ENCODE measurements at regions not wholly inside any gene's neighbourhood (a gene's known extent, or its start where the extent isn't known, plus 50 kb on each side); places are given as distances from the start of the nearest gene placed in this dataset.
"Not testable (repeated sequence)": the region's sequence is repeated elsewhere in the genome, so short reads cannot be mapped to it uniquely, and the experiment has no call there.

DNA sequence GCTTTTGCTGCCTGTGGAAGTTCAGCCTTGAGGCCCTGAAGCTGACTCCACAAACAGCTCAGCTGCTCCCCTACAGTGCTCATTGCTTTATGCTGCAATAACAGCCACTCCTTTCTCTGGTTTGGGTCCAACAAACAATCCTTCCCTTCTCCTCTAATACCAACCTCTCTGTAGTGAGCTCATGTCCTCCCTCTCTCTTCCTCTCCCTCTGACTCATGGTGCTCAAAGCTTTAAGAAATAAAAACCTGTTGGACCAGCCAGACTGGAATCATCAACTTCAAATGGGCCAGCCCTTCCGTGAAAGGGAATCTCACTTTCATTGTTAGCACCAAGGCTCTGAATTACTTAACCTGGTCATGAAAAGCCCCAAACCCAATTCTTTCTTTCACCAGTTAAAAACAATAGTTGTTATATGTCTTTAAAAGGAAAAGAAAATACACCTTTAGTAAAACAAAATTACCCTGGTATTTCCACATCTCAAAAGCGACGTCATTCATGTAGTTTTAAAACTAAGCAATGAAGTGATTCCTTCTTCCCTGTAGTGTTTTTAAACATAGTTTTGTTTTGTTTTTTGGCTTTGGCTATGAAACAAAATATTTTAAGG, 126.4 kb downstream of the DUSP6 start:
- DNase-seq: no peak

DNA sequence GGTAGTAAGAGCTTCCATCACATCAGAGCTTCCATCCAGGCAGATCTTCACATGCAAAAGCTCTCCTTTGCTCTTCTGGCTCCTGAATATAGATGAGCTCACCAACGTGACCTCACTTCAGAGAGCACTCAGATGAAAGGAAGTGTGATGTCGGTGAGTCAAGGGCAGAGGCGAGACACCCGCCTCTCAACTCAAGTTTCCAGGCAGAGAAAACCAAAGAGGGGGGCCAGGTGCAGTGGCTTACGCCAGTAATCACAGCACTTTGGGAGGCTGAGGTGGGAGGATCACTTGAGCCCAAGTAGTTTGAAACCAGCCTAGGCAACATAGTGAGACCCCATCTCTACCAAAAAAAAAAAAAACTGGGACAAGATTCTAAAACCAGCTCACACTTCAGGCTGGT, 126.9 kb downstream of the DUSP6 start:
- DNase-seq: no peak

DNA sequence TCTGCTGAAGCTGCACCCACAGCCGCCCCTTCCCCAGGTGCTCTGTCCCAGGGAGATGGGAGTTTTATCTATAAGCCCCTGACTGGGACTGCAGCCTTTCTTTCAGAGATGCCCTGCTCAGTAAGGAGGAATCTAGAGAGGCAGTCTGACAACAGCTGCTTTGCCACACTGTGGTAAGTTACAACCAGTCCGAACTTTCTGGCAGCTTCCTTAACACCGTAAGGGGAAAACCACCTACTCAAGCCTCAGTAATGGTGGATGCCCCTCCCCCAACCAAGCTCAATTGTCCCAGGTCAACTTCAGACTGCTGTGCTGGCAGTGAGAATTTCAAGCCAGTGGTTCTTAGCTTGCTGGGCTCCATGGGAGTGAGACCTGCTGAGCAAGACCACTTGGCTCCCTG, 129.7 kb downstream of the DUSP6 start:
- DNase-seq: not testable (repeated sequence)

DNA sequence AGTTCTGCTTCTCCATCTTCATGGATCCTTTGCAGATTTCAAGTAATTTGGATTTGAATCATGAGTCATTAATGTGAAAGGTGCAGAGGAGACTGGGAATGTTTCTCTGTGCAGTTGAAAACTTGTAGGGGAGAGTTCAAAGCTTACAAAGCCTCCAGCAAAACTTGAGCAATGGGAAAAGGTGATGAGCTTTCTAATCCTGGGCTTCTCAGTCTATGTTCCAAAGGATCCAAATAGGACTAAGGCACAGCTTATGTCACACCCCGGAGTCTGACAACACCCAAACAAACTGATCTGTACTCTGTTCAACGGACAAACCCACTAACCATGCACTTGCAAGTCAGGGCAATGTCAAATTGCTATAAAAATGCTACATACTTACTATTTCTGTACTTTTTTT, 134.8 kb downstream of the DUSP6 start:
- no peak for DNase-seq

DNA sequence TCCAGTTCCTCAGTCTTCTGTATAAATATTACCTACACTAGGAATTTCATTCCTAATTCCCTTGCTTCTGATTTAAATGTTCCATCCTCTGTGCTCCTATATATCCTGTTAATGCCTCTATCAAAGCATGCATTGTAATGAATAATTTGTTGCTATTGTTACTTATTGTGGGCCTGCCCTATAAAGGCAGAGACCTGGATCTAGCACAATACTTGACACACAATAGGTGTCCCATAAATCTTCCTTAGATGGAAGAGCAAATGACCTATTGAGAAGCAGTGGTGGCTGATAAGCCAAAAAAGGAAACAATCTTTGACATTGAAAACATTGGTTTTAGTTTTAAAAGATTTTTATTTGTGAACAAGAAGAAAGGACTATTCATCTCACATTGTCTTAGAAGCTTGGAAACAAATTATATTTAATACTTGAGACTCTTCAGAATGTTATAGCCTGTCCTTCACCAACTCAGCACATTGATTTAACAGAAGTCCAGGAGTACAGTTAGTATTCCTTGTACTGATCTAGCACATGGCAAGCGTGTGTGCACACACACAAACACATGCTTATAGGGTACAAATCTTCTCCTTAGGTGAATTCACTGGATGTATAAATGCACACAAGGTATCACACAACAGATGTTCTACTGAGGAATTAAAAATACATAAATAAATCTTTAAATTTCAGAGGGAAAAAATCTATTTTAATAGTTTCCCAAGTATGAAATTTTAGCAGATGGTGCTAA, 135.9 kb downstream of the DUSP6 start:
- no peak for DNase-seq

DNA sequence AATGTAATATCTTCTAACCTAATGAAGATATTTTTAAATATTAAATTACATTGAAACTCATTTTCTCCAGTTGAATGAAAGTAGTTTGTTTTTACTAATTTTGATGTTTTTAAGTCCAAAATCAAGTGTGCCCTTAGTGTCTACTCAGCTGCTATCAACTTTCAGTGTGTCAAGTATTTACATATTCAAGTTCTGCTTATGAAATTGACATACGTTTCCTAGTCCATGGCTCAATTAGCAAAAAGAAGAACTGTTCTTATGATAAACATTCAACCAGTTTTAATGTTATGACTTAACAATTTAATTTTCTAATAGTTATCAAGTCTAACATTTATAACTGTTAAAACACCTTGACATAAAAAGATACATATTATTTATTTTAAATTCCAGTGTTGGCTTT, 137.1 kb downstream of the DUSP6 start:
- DNase-seq: no peak

DNA sequence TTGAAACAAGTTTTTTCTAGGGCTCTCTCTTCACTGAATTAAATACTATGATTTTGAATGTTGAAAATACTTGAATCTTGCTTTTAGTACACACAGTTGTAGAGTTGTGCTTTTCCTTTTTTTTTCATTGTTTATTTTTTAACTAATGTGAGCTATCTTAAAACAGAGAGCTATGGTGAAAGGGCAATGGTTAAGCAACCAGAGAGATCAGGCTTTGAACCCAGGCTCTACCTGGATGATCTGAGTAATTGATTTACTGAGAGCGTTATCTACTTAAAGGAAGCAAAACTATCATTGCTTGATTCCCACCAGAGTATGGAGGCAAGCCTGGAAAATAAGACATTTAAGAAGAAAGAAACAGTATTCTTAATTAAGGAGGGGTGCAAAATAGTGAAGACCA, 138.6 kb downstream of the DUSP6 start:
- DNase-seq: no peak

DNA sequence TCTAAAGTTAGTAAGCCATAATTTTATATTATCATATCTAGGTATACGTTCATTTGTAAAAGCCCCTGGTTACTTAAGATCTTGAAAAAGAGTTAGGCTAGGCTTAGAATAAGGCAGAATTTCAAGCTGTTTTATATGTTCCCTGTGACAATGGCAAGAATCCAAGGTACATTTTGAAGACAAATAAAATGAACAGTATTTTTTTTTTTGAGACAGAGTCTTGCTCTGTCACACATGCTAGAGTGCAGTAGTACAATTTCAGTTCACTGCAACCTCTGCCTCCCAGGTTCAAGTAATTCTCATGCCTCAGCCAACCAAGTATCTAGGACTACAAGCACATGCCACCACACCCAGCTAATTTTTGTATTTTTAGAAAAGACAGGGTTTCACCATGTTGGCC, 139.2 kb downstream of the DUSP6 start:
- DNase-seq: no peak

DNA sequence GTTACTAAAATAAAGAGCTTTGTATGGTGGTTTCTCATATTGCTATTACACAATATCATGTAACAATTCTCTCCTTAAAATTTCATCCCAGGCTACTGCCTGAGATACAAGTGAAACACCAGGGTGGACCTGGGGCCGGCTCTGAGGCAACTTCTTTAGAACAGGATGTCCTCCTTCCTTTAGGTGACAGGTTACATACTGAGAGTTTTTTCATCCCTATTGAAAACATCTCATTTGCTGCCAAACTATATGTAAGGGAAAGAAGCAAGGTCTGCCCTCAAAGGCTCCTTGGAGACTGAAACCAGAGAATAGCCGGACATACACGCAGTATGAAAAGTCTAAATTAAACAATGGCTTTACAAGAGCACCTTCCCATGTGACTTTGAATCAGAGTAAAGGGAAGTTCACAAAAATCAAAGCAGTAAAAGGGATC, 139.9 kb downstream of the DUSP6 start:
- no peak for DNase-seq

DNA sequence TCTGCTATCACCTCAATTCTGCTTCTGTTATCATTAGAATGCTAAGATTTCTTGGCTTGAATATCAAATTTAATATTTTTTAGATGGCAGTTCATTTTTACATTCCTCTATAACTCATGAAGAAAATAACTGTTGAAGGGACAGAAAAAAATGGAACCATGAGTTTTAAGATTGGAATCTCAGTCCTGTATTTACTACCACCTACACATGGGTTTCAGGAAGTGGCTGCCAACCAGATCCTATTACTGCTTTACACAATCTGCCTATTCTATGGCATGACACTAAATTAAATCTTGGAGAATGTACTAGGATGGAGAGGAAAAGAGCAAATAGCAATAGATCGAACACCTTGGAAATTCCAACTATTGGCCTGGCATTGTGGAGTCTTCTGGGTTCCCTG, 140.8 kb downstream of the DUSP6 start:
- no peak for DNase-seq

DNA sequence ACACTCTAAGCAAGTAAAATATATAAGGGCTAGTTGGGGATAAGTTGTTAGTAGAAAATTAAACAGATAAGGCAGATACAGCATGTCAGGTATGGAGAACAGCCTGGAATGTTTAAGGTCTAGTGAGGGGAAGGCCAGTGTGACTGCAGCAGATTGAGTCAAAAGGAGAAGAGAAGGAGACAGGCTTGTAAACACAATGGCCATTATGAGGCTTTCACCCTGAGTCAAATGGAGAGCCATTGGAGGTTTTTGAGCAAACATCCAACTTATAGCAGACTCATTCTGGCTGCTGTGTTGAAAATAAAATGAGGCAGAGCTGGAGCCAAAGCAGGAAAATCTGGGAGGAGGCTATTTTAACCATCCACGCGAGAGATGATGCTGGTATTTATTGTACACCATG, 142.0 kb downstream of the DUSP6 start:
- no peak for DNase-seq

DNA sequence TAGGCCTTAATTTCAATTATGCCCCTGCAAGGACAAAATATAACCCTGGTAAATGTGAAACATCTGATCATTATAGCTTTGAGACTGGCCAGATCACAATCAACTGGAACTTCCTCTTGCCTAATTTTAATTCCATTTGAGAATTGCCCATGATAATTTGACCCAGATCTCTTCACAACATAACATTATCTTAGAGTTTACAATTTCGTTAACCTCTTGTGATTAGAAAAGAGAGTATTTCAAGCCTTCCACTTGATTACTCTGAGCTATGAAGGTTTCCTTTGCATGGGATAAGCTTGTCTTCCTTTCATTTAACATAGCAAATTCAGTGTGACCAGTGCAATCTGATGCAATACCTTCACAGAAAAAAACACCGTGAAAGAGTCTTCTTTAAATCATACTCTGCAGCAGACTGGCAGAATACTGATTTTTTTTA, 143.6 kb downstream of the DUSP6 start:
- no peak for DNase-seq

DNA sequence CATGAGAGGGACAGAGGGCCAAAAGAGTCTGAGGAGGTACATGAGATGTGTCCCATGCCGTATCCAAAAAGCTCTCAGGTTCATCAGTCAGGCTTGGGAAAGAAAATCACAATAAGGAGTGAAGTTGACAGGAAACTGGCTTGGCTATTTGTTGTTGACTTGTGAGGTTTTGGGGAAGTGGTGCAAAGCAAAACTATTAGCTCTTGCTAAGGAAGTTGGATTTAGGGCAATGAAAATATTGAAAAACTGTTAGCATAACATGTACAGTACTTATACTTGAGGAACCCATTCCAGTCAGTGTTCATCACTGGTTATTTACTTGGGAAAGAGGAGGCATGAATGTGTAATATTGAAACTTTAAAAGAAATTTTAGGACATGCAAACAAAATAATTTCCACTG, 145.9 kb downstream of the DUSP6 start:
- DNase-seq: no peak

DNA sequence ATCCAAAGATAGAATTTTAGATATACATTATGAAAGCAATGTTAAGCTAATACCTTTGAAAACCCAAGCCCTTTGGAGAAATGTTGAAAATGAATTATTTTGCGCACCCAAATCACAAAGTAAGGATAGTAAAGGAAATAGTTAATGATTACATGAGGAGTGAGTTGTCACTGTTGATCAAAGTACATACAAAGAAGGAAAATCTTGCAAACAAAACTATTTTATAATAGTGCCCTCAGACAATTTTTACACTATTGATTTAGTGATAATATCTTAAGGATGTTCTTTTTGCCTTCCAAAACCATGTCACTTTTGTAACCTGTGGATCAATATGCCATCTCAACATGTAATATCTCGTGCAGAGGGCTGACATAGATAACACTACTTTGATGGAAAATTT, 146.8 kb downstream of the DUSP6 start:
- DNase-seq: no peak

DNA sequence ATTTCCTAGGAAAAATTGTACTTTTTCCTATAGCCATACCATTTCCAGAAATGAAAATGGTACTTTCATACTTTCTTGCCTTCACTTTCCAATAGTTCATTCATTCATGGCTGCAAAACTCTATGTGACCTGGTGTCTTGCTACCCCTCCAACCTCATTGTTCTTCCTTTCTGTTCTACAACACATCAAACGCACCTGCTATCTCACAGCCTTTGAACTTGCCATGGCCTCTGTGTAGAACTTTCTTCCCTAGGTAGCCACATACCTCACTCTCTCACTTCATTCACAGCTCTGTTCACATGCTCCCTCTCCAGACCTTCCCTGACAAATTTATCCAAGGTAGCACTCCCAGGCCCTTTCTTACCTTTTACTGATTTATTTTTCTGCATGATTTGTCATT, 149.2 kb downstream of the DUSP6 start:
- DNase-seq: no peak

DNA sequence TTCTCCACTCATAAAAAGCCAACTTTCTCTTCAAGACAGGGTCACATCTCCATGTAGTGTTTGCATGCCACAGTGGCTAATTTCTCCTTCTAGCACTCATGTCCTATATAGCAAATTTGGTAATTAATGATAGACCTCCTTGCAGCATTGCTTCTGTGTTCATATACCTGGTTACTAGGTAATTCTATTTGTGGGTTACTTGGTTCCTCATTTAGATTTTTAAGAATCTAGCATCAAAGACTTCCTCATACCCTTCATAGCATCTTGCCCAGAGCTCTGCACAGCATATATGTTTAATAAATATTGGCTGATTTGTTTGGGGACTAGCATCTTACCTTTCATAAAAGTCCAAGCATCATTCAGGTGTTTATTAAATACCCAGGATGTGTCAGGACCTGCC, 152.1 kb downstream of the DUSP6 start:
- no peak for DNase-seq

DNA sequence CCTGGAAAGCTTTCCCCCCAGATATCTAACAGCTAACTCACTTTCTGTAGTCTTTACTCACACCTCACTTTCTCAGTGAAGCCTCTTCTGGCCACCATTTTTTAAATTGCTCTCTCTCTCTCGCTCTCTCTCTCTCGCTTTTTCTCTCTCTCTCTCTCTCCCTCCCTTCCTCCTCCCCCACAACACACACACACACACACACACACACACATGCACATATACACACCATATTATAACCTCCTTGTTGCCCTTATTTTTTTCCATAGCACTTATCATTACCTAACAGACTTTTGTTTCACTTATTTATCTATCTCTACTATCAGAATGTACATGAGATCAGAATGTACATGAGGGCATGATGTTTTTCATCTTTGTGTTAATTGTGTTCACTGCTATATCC, 156.8 kb downstream of the DUSP6 start:
- no peak for DNase-seq

DNA sequence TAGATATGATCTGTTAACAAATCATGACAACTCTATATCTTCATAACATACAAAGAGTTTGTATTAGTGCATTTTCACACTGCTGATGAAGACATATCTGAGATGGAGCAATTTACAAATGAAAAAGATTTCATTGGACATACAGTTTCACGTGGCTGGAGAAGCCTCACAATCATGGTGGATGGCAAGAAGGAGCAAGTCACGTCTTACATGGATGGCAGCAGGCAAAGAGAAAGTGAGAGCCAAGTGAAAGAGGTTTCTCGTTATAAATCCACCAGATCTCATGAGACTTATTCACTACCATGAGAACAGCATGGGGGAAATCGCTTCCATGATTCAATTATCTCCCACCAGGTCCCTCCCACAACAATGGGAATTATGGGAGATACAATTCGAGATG, 157.6 kb downstream of the DUSP6 start:
- no peak for DNase-seq

DNA sequence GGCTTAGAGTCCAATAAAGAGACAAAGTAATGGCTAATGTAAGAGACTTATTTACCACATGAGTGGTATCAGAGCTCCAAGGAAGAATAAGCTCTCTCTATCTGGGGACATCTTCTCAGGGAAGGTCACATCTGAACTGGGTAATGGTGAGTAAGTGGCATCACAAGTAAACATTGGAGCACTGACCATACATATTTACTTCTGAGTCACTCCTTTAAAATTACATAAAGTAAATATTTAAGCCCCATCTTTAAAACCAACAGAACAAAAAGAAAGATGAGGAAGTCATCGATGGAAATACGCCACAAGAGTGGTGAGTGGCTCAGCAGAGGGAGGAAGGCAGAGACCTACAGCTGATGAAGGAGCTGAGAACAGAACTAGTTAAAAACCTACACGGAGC, 159.9 kb downstream of the DUSP6 start:
- no peak for DNase-seq

DNA sequence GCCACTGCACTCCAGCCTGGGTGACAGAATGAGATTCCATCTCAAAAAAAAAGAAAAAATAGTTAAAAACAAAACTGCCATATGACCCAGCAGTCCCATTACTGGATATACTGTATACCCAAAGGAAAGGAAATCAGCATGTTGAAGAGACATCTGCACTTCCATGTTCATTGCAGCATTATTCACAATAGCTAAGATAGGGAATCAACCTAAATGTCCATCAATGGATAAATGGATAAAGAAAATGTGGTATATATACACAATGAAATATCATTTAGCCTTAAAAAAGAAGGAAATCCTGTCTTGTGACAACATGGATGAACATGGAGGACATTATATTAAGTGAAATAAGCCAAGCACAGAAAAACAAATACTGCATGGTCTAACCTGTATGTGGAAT, 160.7 kb downstream of the DUSP6 start:
- DNase-seq: not testable (repeated sequence)

DNA sequence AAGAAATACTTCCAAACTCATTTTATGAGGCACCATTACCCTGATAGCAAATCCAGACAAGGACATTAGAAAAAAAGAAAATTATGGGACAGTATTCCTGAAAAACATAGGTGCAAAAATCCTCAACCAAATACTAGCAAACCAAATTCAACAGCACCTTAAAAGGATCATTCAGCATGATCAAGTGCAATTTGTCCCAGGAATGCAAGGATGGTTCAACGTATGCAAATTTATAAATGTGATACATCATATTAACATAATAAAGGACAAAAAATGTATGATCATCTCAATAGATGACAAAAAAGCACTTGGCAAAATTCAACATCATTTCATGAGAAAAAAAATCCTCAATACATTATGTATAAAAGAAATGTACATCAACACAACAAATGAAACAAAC, 162.9 kb downstream of the DUSP6 start:
- DNase-seq: no peak

DNA sequence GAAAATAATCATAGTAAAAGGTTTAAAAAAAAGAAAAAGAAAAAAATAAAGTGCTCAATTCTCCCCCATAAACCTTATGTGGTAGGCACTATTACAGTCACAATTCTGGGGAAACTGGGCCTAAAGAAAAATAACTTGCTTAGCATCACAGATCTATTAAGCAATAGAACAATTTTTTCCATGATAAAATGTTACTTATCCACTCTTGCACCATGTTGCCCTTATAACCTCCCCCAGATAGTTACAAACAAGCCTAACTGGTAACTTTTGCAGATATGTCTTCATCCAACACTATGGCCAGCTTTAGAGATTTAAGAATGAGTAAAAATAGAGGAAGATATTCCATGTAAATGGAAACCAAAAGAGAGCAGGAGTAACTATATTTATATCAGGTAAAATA, 164.8 kb downstream of the DUSP6 start:
- DNase-seq: no peak

DNA sequence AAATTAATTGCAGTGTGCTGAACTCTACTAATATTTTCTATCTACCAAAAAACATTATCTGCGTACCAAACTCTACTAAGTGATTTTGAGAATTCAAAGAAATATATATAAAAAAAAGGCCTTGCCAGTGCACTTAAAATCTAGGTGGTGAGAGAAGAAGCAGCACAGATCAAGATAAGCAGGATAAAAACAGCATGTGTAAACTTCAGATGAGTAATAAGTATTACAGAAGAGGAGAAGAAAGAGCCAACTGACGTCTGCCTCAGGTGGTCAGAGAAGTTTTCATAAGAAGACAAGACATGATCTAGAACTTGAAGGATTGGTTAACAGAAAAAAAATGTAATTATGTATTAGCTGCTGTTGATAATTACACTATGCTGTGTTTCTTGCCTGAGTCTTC, 166.4 kb downstream of the DUSP6 start:
- no peak for DNase-seq

DNA sequence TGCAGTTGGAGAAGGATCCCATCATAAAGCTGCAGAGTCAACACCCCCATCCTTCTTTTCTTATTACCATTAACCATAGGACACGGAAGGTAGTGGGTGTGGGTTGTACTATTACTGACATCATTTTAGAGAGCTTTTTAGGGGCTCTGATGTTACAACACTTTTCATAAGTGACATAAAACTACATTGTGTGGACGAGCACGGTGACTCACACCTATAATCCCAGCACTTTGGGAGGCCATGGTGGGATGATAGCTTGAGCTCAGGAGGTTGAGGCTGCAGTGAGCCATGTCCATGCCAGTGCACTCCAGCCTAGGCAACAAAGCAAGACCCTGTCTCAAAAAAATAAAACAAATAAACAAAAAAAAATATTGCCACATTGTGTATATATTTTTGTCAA, 167.1 kb downstream of the DUSP6 start:
- DNase-seq: no peak

DNA sequence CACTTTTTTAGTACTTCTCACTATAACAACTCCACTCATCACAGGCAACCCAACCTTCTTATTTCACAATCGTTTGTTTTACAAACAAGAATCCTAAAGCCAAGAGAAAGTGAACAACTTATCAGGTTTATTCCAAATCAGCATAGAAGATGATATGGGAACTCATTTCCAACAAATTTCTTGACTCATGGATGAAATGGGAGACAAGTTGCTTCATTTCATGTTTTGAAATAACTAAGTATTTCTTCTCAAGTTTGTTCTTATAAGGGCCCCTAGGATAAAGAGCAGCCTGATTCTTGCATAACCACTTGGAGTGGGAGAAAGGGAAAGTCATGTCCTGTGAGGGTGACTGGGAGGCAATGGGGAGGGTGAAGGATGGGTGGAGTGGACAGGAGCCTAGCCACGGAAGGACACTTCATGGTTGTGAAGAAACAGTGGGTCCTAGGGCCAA, 168.3 kb downstream of the DUSP6 start:
- DNase-seq: no peak

Measured in GOT3 (cell line).